HUES48 (cell line): ENCODE measurements at regions not wholly inside any gene's neighbourhood (a gene's known extent, or its start where the extent isn't known, plus 50 kb on each side); places are given as distances from the start of the nearest gene placed in this dataset.

Experiments
- H3K27ac ChIP-seq: one replicate; pipeline ENCODE4 v1.7.0; 2013; ENCODE audit warnings: low read depth, low read length, inconsistent platforms
- H3K27me3 ChIP-seq: 2 replicates; pipeline ENCODE4 v1.6.1; 2013; ENCODE audit warnings: mild to moderate bottlenecking, low read length; ENCODE audit not compliant: control insufficient read depth, insufficient read depth
- H3K36me3 ChIP-seq: 2 replicates; pipeline ENCODE4 v1.6.1; 2013; ENCODE audit warnings: low read length; ENCODE audit not compliant: control insufficient read depth, insufficient read depth
- H3K4me1 ChIP-seq: 2 replicates; pipeline ENCODE4 v1.6.1; 2013; ENCODE audit warnings: mild to moderate bottlenecking, low read length; ENCODE audit not compliant: control insufficient read depth, insufficient read depth
- H3K4me3 ChIP-seq: 2 replicates; pipeline ENCODE4 v1.5.1; 2013; ENCODE audit warnings: mild to moderate bottlenecking, low read depth, low read length
- H3K9ac ChIP-seq: 2 replicates; pipeline ENCODE4 v1.6.1; 2013; ENCODE audit warnings: mild to moderate bottlenecking, low read depth, low read length, moderate library complexity
- H3K9me3 ChIP-seq: 2 replicates; pipeline ENCODE4 v1.6.1; 2013; ENCODE audit warnings: low read length; ENCODE audit not compliant: control insufficient read depth, insufficient read depth

DNA sequence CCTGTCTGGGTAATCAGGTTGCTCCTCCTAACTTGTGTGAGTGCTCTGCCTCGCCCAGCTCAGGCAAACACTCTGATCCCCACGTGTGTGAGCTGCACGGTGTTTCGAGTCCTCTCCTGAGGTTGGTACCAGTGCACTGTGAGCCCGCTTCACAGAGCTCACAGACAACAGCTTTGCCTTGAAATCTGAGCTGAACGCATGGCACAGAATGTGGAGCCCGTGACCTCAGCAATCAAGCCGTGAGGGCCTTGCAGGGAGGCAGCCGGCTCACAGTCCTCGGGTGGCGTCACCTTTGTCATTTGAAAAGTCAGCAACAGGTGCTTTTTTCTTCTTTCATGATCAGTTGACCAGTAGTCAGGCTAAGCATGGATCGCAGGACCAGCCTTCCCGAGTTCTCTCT, 60.2 kb upstream of the ADGRA1 start:
- no peaks in the 10 kb centered on the region for H3K36me3 ChIP-seq

DNA sequence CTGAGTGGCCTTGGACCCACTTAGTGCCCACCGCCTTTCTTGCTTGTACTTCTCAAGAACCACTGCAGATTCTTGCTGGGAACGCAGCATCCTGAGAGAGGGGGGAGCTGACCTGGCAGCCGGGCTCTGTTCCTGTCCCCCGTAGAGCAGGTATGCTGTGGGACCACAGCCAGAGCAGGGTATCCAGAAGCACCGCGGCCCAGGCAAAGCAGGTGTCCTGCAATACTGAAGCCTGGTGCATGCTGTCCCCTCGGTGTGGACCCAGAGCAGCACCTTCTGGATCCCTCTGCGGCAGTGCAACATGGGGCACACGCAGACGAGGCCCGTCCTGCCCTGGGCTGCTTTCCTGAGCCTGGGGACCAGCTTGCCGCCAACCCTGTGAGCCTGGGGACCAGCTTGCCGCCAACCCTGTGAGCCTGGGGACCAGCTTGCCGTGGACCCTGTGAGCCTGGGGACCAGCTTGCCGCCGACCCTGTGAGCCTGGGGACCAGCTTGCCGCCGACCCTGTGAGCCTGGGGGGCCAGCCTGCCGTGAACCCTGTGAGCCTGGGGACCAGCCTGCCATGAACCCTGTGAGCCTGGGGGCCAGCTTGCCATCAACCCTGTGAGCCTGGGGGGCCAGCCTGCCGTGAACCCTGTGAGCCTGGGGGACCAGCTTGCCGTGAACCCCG, 60.9 kb upstream of the ADGRA1 start:
- H3K9me3 ChIP-seq, result no peaks in the 10 kb centered on the region
- H3K4me3 ChIP-seq, result no peak overlapping the region
- no peaks in the 10 kb centered on the region for H3K27me3 ChIP-seq
- H3K27ac ChIP-seq, result no peak overlapping the region
- H3K4me1 ChIP-seq, result peaks cover 4% of the 10 kb centered on the region; the same call in 1 of the 2 replicates
- H3K9ac ChIP-seq, result no peak overlapping the region
- H3K36me3 ChIP-seq, result no peaks in the 10 kb centered on the region

More for the DNA sequence above, 60.2 kb upstream of the ADGRA1 start:
- Histone ChIP-seq H3K9me3 (no peaks in the 10 kb centered on the region), H3K4me1 (peaks cover 4% of the 10 kb centered on the region; the same call in 1 of the 2 replicates), H3K27ac (no peak overlapping the region), H3K27me3 (no peaks in the 10 kb centered on the region), H3K4me3 (no peak overlapping the region), H3K9ac (no peak overlapping the region)

DNA sequence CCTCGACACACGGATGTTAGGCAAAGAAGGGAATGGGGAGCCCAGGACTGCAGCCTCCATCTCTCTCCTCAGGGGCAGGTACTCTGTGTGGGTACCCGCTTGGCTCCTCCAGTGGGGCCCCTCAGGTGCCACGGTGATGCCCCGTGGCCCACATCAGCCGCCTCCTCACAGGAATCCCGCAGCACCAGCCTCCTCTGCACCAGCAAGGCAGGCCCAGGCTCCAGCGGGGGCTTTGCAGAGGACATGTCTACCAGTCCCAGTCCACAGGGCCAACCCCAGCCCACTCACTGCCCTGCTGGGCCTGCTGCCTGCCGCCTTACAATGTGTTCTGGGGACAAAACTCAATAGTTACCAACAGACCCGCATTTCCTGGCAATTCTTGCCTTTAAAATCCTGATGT, 61.6 kb upstream of the ADGRA1 start:
- Histone ChIP-seq H3K9ac (no peak overlapping the region), H3K4me3 (no peak overlapping the region), H3K27me3 (no peaks in the 10 kb centered on the region), H3K9me3 (no peaks in the 10 kb centered on the region), H3K4me1 (peaks cover 4% of the 10 kb centered on the region; the same call in 1 of the 2 replicates), H3K36me3 (no peaks in the 10 kb centered on the region), H3K27ac (no peak overlapping the region)

DNA sequence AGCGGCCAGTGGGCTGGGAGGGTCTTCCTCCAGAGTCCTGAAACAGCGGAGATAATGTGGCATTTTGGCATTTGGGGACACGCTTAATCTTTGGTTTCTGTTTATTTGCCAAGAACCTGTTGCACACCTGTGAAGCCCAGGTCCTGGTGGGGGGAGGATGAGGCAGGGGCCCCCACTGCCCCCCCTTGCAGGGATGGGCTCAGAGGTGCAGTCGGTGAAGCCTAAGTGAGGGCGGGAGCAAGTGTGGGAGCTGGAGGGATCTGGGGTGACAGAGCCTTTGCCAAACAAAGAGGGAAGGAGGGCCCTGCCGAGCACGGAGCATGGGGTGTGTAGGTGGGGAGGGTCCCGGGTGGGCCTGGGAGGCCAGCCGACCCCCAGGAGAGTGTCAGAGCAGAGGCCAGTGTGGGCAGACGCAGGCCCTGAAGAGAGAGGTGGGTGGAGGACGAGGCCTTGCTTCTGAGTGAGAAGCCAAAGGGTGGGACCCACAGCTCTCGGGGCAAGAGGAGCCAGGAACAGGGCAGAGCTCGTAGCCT, 62.1 kb upstream of the ADGRA1 start:
- Histone ChIP-seq H3K4me3 (no peak overlapping the region), H3K27ac (no peak overlapping the region), H3K9me3 (no peaks in the 10 kb centered on the region), H3K36me3 (no peaks in the 10 kb centered on the region), H3K27me3 (no peaks in the 10 kb centered on the region), H3K4me1 (peaks cover 4% of the 10 kb centered on the region; the same call in 1 of the 2 replicates), H3K9ac (no peak overlapping the region)

DNA sequence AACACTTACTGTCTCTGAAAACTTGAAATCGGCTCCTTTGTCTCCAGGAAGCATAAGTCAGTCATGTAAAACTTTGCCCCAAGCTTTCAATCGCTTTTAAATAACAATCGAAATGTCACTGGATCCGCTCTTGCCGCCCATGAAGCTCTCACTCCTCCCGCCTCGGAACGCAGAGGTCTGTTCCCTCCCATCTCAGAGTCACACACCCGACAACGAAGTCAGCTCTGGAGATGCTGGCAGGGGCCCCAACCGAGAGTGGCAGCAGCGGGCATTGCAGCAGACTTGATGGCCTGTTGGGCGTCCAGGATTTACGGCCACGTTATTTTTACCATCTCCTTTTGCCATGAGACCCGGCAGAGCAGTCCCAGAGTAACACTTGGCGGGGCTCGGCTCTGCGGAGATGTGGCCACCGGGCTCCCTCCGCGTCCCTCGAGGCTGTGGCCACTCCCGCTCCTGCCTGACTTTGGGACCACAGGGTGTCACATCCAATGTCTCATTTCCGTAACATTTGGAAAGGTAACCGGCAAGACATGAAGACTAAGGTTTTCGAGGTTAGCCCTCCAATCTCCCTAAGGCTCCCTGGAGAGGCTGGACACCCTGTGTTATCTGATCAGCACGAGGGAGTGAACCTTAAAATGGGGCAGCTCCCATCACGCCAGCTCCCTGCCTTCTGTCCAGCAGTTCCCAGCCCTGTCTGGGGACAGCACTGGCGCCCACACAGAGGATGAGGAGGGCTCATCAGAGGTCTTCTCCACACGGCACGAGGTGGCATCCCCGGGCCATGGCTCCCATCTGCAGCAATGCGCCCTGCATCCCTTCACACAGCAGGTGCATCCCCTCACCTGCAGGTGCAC, 62.8 kb upstream of the ADGRA1 start:
- no peaks in the 10 kb centered on the region for H3K36me3 ChIP-seq
- H3K9me3 ChIP-seq, result no peaks in the 10 kb centered on the region
- H3K4me3 ChIP-seq, result no peak overlapping the region
- H3K9ac ChIP-seq, result no peak overlapping the region
- no peak overlapping the region for H3K27ac ChIP-seq
- H3K4me1 ChIP-seq, result peaks cover 4% of the 10 kb centered on the region; the same call in 1 of the 2 replicates
- H3K27me3 ChIP-seq, result no peaks in the 10 kb centered on the region

DNA sequence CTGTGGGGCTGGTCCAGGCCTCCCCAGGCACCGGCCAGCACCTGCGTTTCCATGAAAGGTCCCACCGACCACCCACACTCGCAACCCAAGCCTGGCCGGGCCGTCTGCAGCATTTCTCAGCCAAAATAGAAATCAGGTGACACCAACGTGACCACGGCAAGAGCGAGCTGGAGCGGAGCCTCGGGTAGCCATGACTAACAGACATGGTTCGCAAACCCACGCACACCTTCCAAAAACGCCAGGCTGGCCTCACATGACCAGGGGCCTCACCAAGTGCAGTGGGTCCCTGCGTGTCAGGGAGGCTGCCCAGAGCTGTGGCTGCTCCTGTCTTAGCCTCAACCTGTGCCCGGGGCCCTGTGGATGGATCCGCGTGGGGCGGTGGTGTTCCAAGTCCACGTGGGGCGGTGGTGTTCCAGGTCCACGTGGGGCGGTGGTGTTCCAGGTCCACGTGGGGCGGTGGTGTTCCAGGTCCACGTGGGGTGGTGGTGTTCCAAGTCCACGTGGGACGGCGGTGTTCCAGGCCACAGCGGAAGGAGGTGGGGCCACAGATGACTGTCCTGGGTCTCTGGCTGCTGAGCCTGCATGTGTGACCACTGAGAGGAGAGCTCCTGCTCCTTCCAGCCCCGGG, 64.4 kb upstream of the ADGRA1 start:
- Histone ChIP-seq H3K4me1 (peaks cover 4% of the 10 kb centered on the region; the same call in 1 of the 2 replicates), H3K27ac (no peak overlapping the region), H3K9ac (no peak overlapping the region), H3K9me3 (no peaks in the 10 kb centered on the region), H3K4me3 (no peak overlapping the region), H3K27me3 (no peaks in the 10 kb centered on the region), H3K36me3 (no peaks in the 10 kb centered on the region)

DNA sequence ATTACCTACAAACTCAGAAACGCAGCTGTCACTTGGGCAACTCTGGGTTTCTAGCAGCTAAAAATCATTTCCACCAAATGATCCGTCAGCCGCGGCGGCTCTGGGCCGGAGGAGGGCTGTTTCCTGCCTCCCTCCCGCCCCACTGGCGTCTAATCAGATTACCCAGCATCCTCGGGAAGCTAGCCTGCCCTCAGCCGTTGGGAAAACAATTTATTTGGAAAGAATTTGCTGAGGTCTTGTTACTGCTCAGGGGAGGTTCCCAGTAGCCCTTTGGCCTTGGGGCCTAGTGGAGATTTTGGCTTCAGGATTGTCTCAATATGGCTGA, 65.0 kb upstream of the ADGRA1 start:
- peaks cover 4% of the 10 kb centered on the region; the same call in 1 of the 2 replicates for H3K4me1 ChIP-seq
- H3K4me3 ChIP-seq, result no peak overlapping the region
- no peaks in the 10 kb centered on the region for H3K36me3 ChIP-seq
- no peaks in the 10 kb centered on the region for H3K27me3 ChIP-seq
- no peak overlapping the region for H3K27ac ChIP-seq
- no peaks in the 10 kb centered on the region for H3K9me3 ChIP-seq
- no peak overlapping the region for H3K9ac ChIP-seq

DNA sequence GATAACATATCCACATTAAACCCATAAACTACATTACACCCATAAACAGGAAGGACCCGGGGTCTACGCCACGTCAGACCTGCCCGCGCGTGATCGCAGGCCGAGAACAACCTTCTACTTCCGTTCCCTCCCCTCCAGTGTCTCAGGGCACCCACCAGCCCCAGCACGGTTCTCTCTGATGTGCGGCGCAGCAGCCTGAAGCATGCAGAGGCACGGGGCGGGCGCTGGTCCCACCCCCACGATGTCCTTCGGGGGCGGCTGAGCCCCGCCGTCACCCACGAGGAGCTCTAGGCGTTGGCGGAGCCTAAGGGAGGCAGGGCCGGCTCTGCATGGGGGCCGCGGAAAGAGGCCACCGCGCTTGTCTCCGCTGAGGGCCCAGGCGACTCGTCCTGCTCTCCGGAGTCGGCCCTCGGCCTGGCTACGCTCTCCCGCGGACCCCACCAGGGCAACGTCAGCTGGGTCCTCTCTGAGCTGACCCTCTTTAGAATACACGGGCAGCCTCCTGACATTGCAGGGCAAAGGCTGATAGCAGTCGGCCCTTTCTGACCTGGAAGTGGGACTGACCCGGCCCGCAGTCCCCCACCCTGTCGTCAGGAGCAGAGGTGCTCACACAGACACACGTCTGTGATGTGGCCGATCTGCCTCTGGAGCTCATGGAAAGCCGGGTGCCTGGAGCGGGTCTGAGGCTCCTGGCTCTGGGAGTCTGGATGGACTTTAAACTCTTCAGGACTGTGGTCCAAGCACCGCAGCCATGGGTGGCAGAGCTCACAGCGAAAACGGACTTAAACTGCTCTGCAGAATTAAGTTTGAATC, 65.6 kb upstream of the ADGRA1 start:
- no peaks in the 10 kb centered on the region for H3K27me3 ChIP-seq

DNA sequence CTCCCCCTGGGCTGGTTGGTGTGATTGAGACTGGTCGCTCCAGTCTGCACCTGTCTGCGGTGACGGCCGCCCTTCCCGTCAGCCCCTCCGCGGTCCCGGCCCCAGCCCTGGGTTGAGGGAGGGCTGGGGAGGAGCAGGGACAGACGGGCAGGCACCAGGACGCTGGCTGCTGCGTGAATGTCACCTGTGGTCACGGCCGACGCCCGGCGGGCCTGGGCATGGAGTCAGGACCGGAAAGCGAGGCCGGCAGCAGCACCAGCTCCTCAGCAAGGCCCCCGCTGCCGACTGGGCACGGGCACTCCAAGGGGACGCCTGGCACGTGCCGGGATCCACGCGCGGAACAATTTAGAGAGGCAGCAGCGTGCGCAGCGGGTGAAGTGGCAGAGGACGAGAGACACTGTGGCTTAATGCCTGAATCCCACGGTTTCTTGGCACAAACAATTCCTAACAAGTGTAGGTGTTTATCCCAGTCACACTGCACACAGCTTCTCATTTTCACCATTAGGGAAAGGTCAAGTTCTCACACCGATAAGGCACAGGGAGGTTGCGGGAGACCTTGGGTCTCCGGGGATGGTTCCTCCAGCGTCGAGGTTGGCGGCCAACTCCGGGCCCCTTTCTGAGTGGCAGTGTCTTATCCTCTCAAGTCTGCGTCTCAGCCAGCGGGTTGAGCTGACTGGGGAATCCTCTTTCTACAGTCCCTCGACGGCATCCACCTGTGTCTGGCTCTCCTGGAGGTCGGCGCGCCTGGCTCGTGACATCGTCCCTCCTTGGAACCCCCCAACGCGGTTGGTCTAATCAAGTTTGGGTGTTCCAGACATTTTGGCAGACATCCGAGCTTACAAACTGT, 66.4 kb upstream of the ADGRA1 start:
- H3K27me3 ChIP-seq, result no peaks in the 10 kb centered on the region
- no peak overlapping the region for H3K27ac ChIP-seq
- peaks cover 4% of the 10 kb centered on the region; the same call in 1 of the 2 replicates for H3K4me1 ChIP-seq
- no peak overlapping the region for H3K4me3 ChIP-seq
- H3K9me3 ChIP-seq, result no peaks in the 10 kb centered on the region
- no peaks in the 10 kb centered on the region for H3K36me3 ChIP-seq
- no peak overlapping the region for H3K9ac ChIP-seq

More for the DNA sequence above, 65.6 kb upstream of the ADGRA1 start:
- Histone ChIP-seq H3K9ac (no peak overlapping the region), H3K4me1 (peaks cover 4% of the 10 kb centered on the region; the same call in 1 of the 2 replicates), H3K27ac (no peak overlapping the region), H3K9me3 (no peaks in the 10 kb centered on the region), H3K36me3 (no peaks in the 10 kb centered on the region), H3K4me3 (no peak overlapping the region)
